Neuronal stem cell (in vitro differentiated cells): ENCODE measurements at regions not wholly inside any gene's neighbourhood (a gene's known extent, or its start where the extent isn't known, plus 50 kb on each side); places are given as distances from the start of the nearest gene placed in this dataset.

Experiments used
- DNase-seq: peaks from one replicate; pipeline ENCODE4 v3.0.0-alpha.2; 2013; ENCODE audit warnings: low spot score
- H2AFZ ChIP-seq: one replicate; pipeline ENCODE4 v1.6.1; 2013; ENCODE audit warnings: mild to moderate bottlenecking, low read length, inconsistent platforms
- H2AK5ac ChIP-seq: 2 replicates; pipeline ENCODE4 v1.6.1; 2013; ENCODE audit warnings: low read depth, mild to moderate bottlenecking, inconsistent platforms, low read length, moderate library complexity, mixed read lengths
- H2BK120ac ChIP-seq: 2 replicates; pipeline ENCODE4 v1.6.1; 2013; ENCODE audit warnings: low read depth, mild to moderate bottlenecking, inconsistent platforms, low read length, moderate library complexity, mixed read lengths
- H2BK12ac ChIP-seq: one replicate; pipeline ENCODE4 v1.6.1; 2013; ENCODE audit warnings: low read length, inconsistent platforms
- H2BK15ac ChIP-seq: 2 replicates; pipeline ENCODE4 v1.6.1; 2013; ENCODE audit warnings: mild to moderate bottlenecking, low read length, inconsistent platforms, mixed read lengths
- H2BK5ac ChIP-seq: one replicate; pipeline ENCODE4 v1.6.1; 2013; ENCODE audit warnings: inconsistent platforms, mild to moderate bottlenecking, low read length, moderate library complexity
- H3K14ac ChIP-seq: one replicate; pipeline ENCODE4 v1.6.1; 2013; ENCODE audit warnings: low read length, inconsistent platforms
- H3K18ac ChIP-seq: 2 replicates; pipeline ENCODE4 v1.6.1; 2013; ENCODE audit warnings: low read length, inconsistent platforms
- H3K23ac ChIP-seq: 2 replicates; pipeline ENCODE4 v1.6.1; 2013; ENCODE audit warnings: low read depth, mild to moderate bottlenecking, mixed read lengths, low read length, inconsistent platforms; ENCODE audit not compliant: poor library complexity
- H3K27ac ChIP-seq: replicated peaks from 3 replicates; pipeline ENCODE4 v1.5.1; 2013; ENCODE audit warnings: low read length, inconsistent platforms
- H3K27me3 ChIP-seq, 3 experiments: 2 replicates each; pipeline ENCODE4 v1.6.1; 2013; ENCODE audit warnings: low read length in 3 of 3, mild to moderate bottlenecking in 2 of 3, inconsistent platforms in 1 of 3, low read depth in 1 of 3, mixed read lengths in 1 of 3, moderate library complexity in 1 of 3; ENCODE audit not compliant: control insufficient read depth in 3 of 3, insufficient read depth in 3 of 3
- H3K36me3 ChIP-seq, 2 donors: replicated peaks in 1 of 2; 2 replicates each; pipeline ENCODE4 v1.6.1; 2013; ENCODE audit warnings: low read length in 2 of 2; ENCODE audit not compliant: control insufficient read depth in 2 of 2, insufficient read depth in 2 of 2
- H3K4ac ChIP-seq: 2 replicates; pipeline ENCODE4 v1.6.1; 2013; ENCODE audit warnings: inconsistent platforms, mild to moderate bottlenecking, low read length, moderate library complexity
- H3K4me1 ChIP-seq, 2 donors: 1 replicate in 1 of 2; 2 replicates in 1 of 2; pipeline ENCODE4 v1.6.1; 2013; ENCODE audit warnings: low read length in 2 of 2, low read depth in 1 of 2; ENCODE audit not compliant: control insufficient read depth in 2 of 2, insufficient read depth in 1 of 2
- H3K4me2 ChIP-seq: one replicate; pipeline ENCODE4 v1.6.1; 2013; ENCODE audit warnings: mild to moderate bottlenecking, low read length, inconsistent platforms; ENCODE audit not compliant: insufficient read depth, poor library complexity, severe bottlenecking
- H3K4me3 ChIP-seq, 2 donors: 2 replicates each; pipeline ENCODE4 v1.5.1; 2013; ENCODE audit warnings: low read length in 2 of 2, mild to moderate bottlenecking in 2 of 2, inconsistent platforms in 1 of 2, moderate library complexity in 1 of 2
- H3K79me1 ChIP-seq: one replicate; pipeline ENCODE4 v1.6.1; 2013; ENCODE audit warnings: low read depth, mild to moderate bottlenecking, inconsistent platforms, low read length, moderate library complexity
- H3K9ac ChIP-seq: one replicate; pipeline ENCODE4 v1.6.1; 2013; ENCODE audit warnings: mild to moderate bottlenecking, low read depth, low read length, inconsistent platforms; ENCODE audit not compliant: poor library complexity
- H3K9me3 ChIP-seq, 2 donors: replicated peaks in 1 of 2; 2 replicates each; pipeline versions ENCODE3 to v1.6.1; 2013; ENCODE audit warnings: low read length in 2 of 2, mild to moderate bottlenecking in 2 of 2, inconsistent platforms in 1 of 2, low read depth in 1 of 2, mixed read lengths in 1 of 2, moderate library complexity in 1 of 2; ENCODE audit not compliant: control insufficient read depth in 2 of 2, insufficient read depth in 1 of 2
- H4K8ac ChIP-seq: one replicate; pipeline ENCODE4 v1.6.1; 2013; ENCODE audit warnings: low read depth, mild to moderate bottlenecking, inconsistent platforms, low read length, moderate library complexity
- H4K91ac ChIP-seq: one replicate; pipeline ENCODE4 v1.6.1; 2013; ENCODE audit warnings: low read length, low read depth, mild to moderate bottlenecking, inconsistent platforms; ENCODE audit not compliant: poor library complexity
- WGBS, 2 donors: extraction: QIAGEN DNeasy Blood & Tissue Kit; methylation state at CpG; one replicate each; pipeline ENCODE4 v1.1.7; 2013; ENCODE audit warnings: missing lambda C conversion rate in 2 of 2, mixed read lengths in 1 of 2; ENCODE audit not compliant: insufficient read length in 2 of 2, insufficient replicate concordance in 1 of 2; ENCODE audit errors: extremely low coverage in 2 of 2; 5-methylcytosine and 5-hydroxymethylcytosine counted together

DNA sequence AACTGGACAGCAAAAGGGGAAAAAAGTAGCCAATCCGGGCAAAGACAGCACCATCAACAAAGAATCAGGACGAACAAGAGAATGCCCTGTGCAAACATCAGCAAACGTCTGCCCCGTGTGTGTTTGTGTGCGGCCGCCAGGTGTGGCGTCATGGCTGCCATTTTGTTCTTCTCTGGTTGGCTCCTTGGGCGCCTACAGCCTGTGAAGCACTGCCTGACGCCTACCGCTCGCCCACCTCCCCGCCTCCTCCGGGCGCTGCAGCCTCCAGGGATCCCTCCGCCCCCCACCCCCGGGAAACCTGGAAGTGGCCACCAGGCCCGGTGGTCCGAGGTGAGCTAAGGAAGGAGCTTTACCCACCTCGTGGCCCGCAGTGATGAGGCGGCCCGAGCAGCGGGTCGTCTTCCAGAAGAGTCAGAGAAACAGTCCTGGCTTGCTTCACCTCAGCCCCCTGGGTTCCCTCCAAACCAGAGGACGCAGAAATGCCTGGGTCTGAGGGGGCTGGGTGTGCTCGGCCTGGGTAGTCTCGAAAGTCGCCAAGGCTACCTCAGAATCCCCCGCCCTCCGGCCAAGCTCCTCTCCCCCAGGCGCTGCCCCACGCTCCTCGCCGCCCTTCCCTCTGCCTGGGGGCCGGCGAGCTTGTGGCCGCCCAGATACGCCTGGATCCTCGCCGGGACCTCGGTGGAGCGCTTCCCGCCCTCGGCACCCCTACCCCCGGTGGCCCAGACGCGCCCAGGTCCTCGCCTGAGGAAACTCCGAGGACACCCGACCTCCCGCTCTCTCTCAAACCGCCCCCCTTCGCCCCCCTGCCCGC is 61.8 kb upstream of the IL6 start:
- peak overlapping the region; percentile 27 for H2BK120ac ChIP-seq
- no peak overlapping the region for H3K27ac ChIP-seq
- H3K9me3 ChIP-seq: no peaks in the 10 kb centered on the region
- H4K8ac ChIP-seq: no peak overlapping the region
- no peak for DNase-seq
- H2AFZ ChIP-seq: no peak overlapping the region
- H3K27me3 ChIP-seq: no peaks in the 10 kb centered on the region
- H2BK12ac ChIP-seq: no peak overlapping the region
- H4K91ac ChIP-seq: no peak overlapping the region
- H3K14ac ChIP-seq: no peak overlapping the region
- no peak overlapping the region for H2BK15ac ChIP-seq
- no peak overlapping the region for H3K23ac ChIP-seq
- H3K9ac ChIP-seq: no peak overlapping the region
- no peak overlapping the region for H3K4me3 ChIP-seq
- H3K79me1 ChIP-seq: no peaks in the 10 kb centered on the region
- H3K4me2 ChIP-seq: no peak overlapping the region
- H2AK5ac ChIP-seq: no peak overlapping the region
- H3K4me1 ChIP-seq: peaks cover 0 to 1% of the 10 kb centered on the region in 2 donors
- no CpG with 5 or more reads among the region's 54 CpGs for WGBS, 2 donors
- no peak overlapping the region for H2BK5ac ChIP-seq
- no peaks in the 10 kb centered on the region for H3K36me3 ChIP-seq
- H3K18ac ChIP-seq: peak overlapping the region; percentile 22
- H3K4ac ChIP-seq: no peak overlapping the region

DNA sequence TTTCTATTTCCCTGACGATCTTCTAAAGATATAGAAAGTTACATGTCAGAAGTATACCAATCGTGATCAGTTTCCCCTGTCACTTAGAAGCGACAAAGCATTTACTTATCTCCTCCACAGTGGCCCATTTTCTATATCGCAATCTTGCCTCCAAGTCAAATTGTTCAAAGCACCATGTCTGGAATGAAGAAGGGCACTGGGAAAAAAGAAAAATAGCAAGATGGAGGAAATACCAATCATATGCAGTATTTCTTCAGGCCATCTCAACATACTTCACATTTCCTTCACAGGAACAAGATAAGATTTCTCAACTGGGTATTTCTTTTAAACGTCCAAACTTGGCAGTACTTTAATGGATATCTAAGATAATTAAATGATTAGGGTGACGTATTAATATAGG is 63.3 kb upstream of the IL6 start:
- H2BK5ac ChIP-seq: no peak overlapping the region
- H3K23ac ChIP-seq: no peak overlapping the region
- no peak overlapping the region for H2AK5ac ChIP-seq
- DNase-seq: no peak
- H3K9ac ChIP-seq: no peak overlapping the region
- H3K14ac ChIP-seq: no peak overlapping the region
- no CpG with 5 or more reads among the region's 6 CpGs for WGBS, 2 donors
- H3K4me1 ChIP-seq: no peaks in the 10 kb centered on the region
- no peak overlapping the region for H2BK15ac ChIP-seq
- no peak overlapping the region for H3K4me2 ChIP-seq
- no peak overlapping the region for H4K8ac ChIP-seq
- no peak overlapping the region for H2BK12ac ChIP-seq
- H2AFZ ChIP-seq: no peak overlapping the region
- no peak overlapping the region for H3K4me3 ChIP-seq
- H3K27ac ChIP-seq: no peak overlapping the region
- no peaks in the 10 kb centered on the region for H3K27me3 ChIP-seq
- no peak overlapping the region for H3K4ac ChIP-seq
- H3K79me1 ChIP-seq: no peaks in the 10 kb centered on the region
- no peak overlapping the region for H2BK120ac ChIP-seq
- no peaks in the 10 kb centered on the region for H3K9me3 ChIP-seq
- no peak overlapping the region for H4K91ac ChIP-seq
- no peaks in the 10 kb centered on the region for H3K36me3 ChIP-seq
- H3K18ac ChIP-seq: no peak overlapping the region

DNA sequence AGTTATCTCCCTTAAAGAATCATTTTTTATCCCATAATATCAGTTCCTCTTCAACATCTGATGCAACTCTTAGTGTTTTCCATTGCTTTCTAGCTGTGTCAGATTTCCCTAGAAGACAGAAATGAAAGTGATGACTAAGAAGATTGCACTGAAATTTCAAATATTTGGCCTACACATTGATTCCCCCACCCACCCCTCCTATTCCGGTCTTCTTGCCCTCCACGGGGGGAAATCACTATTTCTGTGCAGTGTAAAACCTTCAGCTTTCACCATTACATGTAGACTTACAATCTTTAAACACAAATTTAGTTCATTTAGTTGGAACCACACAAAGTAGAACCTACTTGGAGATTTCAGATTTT is 63.7 kb upstream of the IL6 start:
- Histone ChIP-seq H4K91ac (no peak overlapping the region), H3K23ac (no peak overlapping the region), H3K4me1 (no peaks in the 10 kb centered on the region), H3K18ac (no peak overlapping the region), H3K4me3 (no peak overlapping the region), H4K8ac (no peak overlapping the region), H3K27ac (no peak overlapping the region), H2BK120ac (no peak overlapping the region), H3K9ac (no peak overlapping the region), H3K27me3 (no peaks in the 10 kb centered on the region), H3K4me2 (no peak overlapping the region), H3K4ac (no peak overlapping the region), H2BK12ac (no peak overlapping the region), H3K14ac (no peak overlapping the region), H2BK5ac (no peak overlapping the region), H3K36me3 (no peaks in the 10 kb centered on the region), H2AK5ac (no peak overlapping the region), H2AFZ (no peak overlapping the region), H2BK15ac (no peak overlapping the region), H3K9me3 (no peaks in the 10 kb centered on the region), H3K79me1 (no peaks in the 10 kb centered on the region)
- DNase-seq: no peak
- WGBS, 2 donors: no CpG with 5 or more reads among the region's 2 CpGs

DNA sequence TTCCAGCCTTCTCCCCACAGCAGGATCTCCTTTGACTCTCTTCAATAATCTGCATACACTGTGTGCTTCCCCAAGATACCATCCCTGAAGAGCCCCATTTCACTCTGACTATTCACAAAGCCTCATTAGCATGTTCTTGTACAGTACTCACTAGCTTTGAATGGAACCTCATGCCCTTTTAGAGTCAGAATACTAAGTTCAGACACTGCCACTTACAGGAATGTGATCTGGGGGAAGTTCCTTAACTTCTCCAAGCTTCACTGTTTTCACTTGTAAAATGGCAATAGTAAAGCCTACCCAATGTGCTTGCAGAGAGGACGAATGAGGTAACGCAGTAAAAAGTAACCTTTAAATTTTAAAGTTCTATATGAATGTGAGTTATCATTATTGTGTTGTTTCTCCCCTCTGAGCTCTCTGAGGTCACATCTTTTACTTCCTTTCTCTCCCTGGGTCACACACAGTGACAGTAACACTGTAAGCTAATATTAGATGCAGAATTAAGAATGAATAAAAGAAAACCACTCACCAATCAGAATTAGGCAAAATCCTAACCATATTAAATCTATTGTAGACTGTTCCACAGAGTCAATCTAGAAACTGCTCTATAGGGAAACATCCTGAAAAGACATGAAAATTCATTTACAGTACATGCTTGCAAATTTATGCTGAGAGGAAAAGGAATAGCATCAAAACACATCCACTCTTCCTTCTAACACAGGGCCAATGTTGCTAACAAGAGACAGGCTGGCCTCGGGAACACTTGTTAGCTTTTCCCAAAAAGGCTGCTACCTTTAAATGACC is 64.2 kb upstream of the IL6 start:
- no CpG with 5 or more reads among the region's 3 CpGs for WGBS, 2 donors
- Histone ChIP-seq H2AK5ac (no peak overlapping the region), H3K18ac (no peak overlapping the region), H3K9ac (no peak overlapping the region), H4K91ac (no peak overlapping the region), H4K8ac (no peak overlapping the region), H2AFZ (no peak overlapping the region), H3K4ac (no peak overlapping the region), H3K9me3 (no peaks in the 10 kb centered on the region), H3K4me1 (no peaks in the 10 kb centered on the region), H3K14ac (no peak overlapping the region), H2BK120ac (no peak overlapping the region), H3K4me3 (no peak overlapping the region), H3K4me2 (no peak overlapping the region), H3K23ac (no peak overlapping the region), H3K36me3 (no peaks in the 10 kb centered on the region), H3K27ac (no peak overlapping the region), H3K79me1 (no peaks in the 10 kb centered on the region), H2BK5ac (no peak overlapping the region), H2BK12ac (no peak overlapping the region), H2BK15ac (no peak overlapping the region), H3K27me3 (no peaks in the 10 kb centered on the region)
- DNase-seq: no peak
